ENCODE measurements at regions not wholly inside any gene's neighbourhood (a gene's known extent, or its start where the extent isn't known, plus 50 kb on each side); places are given as distances from the start of the nearest gene placed in this dataset.

DNA sequence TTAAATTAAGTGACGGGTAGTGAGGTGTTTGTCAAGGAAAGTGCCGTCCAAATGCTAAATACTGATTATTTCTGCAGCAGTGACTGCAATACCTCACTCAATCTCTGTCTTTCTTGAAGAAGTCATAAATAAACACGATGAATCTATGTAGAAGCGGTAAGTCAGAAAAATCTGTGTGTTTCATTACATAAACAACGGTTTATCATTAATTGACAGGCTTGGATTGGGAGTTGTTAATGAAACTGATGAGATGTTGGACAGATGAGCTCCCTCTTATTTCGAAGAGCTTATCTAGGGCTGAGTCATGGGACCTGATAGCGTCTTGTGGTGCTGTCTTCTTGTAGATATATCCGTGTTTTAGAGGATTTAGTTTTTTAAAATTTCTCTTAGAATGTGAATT lies 92.2 kb upstream of the SAMD11 start:
- TF ChIP-seq, protein P1, sequence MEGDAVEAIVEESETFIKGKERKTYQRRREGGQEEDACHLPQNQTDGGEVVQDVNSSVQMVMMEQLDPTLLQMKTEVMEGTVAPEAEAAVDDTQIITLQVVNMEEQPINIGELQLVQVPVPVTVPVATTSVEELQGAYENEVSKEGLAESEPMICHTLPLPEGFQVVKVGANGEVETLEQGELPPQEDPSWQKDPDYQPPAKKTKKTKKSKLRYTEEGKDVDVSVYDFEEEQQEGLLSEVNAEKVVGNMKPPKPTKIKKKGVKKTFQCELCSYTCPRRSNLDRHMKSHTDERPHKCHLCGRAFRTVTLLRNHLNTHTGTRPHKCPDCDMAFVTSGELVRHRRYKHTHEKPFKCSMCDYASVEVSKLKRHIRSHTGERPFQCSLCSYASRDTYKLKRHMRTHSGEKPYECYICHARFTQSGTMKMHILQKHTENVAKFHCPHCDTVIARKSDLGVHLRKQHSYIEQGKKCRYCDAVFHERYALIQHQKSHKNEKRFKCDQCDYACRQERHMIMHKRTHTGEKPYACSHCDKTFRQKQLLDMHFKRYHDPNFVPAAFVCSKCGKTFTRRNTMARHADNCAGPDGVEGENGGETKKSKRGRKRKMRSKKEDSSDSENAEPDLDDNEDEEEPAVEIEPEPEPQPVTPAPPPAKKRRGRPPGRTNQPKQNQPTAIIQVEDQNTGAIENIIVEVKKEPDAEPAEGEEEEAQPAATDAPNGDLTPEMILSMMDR (IDR thresholded peaks at IDR 0.05 in 2 of 3, conservative IDR thresholded peaks at IDR 0.05 in 1 of 3; ENCODE audit: control insufficient read depth in 2 of 3, extremely low read depth in 1 of 3, insufficient read depth in 1 of 3, low read depth in 3 of 3, low read length in 3 of 3), result no peak
- no peak for TF ChIP-seq NR2C2 (IDR thresholded peaks at IDR 0.05; ENCODE audit: borderline replicate concordance, control insufficient read depth, insufficient read length, low read depth)
- TF ChIP-seq POLR2AphosphoS5 (IDR thresholded peaks at IDR 0.05; ENCODE audit: low read length), result no peak
- TF ChIP-seq NFYB (IDR thresholded peaks at IDR 0.05; ENCODE audit: insufficient read depth, low read depth, low read length), result no peak
- no peak for TF ChIP-seq CBX5 (IDR thresholded peaks at IDR 0.05; ENCODE audit: low read depth)
- TF ChIP-seq BHLHE40 (IDR thresholded peaks at IDR 0.05; ENCODE audit: borderline replicate concordance in 1 of 2, low read depth in 2 of 2, low read length in 1 of 2), result no peak
- TF ChIP-seq EZH2 (IDR thresholded peaks at IDR 0.05; ENCODE audit: borderline replicate concordance, control insufficient read depth, low read depth, low read length), result no peak
- no peak for TF ChIP-seq SUPT20H (IDR thresholded peaks at IDR 0.05; ENCODE audit: borderline replicate concordance, control insufficient read depth, low read depth, low read length)
- no peak for TF ChIP-seq POLR2A (IDR thresholded peaks at IDR 0.05; ENCODE audit: low read depth, low read length)
- TF ChIP-seq TCF12 (IDR thresholded peaks at IDR 0.05; ENCODE audit: low read depth, low read length), result no peak
- no peak for TF ChIP-seq MEF2A (IDR thresholded peaks at IDR 0.05; ENCODE audit: insufficient read depth, low read depth, low read length)
